GM23338 (cell line): ENCODE measurements at regions not wholly inside any gene's neighbourhood (a gene's known extent, or its start where the extent isn't known, plus 50 kb on each side); places are given as distances from the start of the nearest gene placed in this dataset.

Experiments
- CTCF ChIP-seq, 2 experiments: fragments of 200-600 bp in 1 of 2; sonication (generic) in 1 of 2; conservative IDR thresholded peaks; 2 replicates each; pipeline versions ENCODE4 v1.5.1 to v1.6.1; 2016 to 2017; ENCODE audit warnings: antibody characterized with exemption in 2 of 2, low read depth in 2 of 2, mild to moderate bottlenecking in 2 of 2, moderate library complexity in 1 of 2
- EZH2 ChIP-seq: fragments of 200-600 bp; sonication (generic); IDR thresholded peaks from one replicate; pipeline ENCODE4 v1.8.0; 2017; ENCODE audit warnings: antibody characterized with exemption, mild to moderate bottlenecking, low read depth; ENCODE audit not compliant: unreplicated experiment
- EZH2phosphoT487 ChIP-seq: fragments of 200-600 bp; sonication (generic); IDR thresholded peaks from one replicate; pipeline ENCODE4 v1.8.1; 2018; ENCODE audit warnings: antibody characterized with exemption; ENCODE audit not compliant: unreplicated experiment
- JUNB ChIP-seq: IDR thresholded peaks from one replicate; pipeline ENCODE4 v1.6.1; 2016; ENCODE audit warnings: antibody characterized with exemption; ENCODE audit not compliant: unreplicated experiment
- POLR2AphosphoS5 ChIP-seq: IDR thresholded peaks from 2 replicates; pipeline ENCODE4 v1.6.1; 2016; ENCODE audit warnings: antibody characterized with exemption, low read depth
- STAT1 ChIP-seq: IDR thresholded peaks from one replicate; pipeline ENCODE4 v1.6.1; 2016; ENCODE audit warnings: antibody characterized with exemption; ENCODE audit not compliant: unreplicated experiment
- ZNF331 ChIP-seq: fragments of 250-450 bp; sonication (Bioruptor Pico); IDR thresholded peaks from 2 replicates; pipeline ENCODE4 v1.5.0; 2020; ENCODE audit warnings: low read depth, mild to moderate bottlenecking, moderate library complexity
- TF ChIP-seq, protein P1 (sequence below): IDR thresholded peaks from one replicate; pipeline ENCODE4 v1.6.1; 2018; ENCODE audit warnings: antibody characterized with exemption; ENCODE audit not compliant: unreplicated experiment

DNA sequence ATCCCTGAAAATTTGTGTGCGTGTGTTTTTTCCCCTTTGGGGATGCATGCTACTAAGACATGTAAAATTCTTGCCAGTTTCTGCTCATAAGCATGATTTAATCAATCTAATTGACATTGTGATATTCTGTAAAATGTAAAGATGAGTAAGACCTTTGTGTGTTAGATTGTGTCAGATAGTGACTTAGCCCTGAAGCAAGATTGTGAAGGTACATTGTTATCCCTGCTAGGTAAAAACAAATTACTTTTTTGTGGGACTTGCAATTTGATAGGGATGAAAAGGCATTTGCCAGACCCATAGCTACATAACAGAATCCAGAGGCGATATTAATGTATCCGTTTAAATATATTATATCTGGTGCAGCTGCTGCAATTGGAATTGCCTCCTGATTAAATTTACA is 338.0 kb downstream of the RWDD3 start:
- no peak for TF ChIP-seq CTCF (conservative IDR thresholded peaks at IDR 0.05; ENCODE audit: low read depth in 2 of 2)
- no peak for TF ChIP-seq EZH2
- TF ChIP-seq POLR2AphosphoS5, result no peak
- TF ChIP-seq, protein P1, sequence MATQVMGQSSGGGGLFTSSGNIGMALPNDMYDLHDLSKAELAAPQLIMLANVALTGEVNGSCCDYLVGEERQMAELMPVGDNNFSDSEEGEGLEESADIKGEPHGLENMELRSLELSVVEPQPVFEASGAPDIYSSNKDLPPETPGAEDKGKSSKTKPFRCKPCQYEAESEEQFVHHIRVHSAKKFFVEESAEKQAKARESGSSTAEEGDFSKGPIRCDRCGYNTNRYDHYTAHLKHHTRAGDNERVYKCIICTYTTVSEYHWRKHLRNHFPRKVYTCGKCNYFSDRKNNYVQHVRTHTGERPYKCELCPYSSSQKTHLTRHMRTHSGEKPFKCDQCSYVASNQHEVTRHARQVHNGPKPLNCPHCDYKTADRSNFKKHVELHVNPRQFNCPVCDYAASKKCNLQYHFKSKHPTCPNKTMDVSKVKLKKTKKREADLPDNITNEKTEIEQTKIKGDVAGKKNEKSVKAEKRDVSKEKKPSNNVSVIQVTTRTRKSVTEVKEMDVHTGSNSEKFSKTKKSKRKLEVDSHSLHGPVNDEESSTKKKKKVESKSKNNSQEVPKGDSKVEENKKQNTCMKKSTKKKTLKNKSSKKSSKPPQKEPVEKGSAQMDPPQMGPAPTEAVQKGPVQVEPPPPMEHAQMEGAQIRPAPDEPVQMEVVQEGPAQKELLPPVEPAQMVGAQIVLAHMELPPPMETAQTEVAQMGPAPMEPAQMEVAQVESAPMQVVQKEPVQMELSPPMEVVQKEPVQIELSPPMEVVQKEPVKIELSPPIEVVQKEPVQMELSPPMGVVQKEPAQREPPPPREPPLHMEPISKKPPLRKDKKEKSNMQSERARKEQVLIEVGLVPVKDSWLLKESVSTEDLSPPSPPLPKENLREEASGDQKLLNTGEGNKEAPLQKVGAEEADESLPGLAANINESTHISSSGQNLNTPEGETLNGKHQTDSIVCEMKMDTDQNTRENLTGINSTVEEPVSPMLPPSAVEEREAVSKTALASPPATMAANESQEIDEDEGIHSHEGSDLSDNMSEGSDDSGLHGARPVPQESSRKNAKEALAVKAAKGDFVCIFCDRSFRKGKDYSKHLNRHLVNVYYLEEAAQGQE, result no peak
- no peak for TF ChIP-seq JUNB
- no peak for TF ChIP-seq ZNF331 (CRISPR knock-in tag)
- no peak for TF ChIP-seq EZH2phosphoT487
- no peak for TF ChIP-seq STAT1
